ENCODE measurements at regions not wholly inside any gene's neighbourhood (a gene's known extent, or its start where the extent isn't known, plus 50 kb on each side); places are given as distances from the start of the nearest gene placed in this dataset.
"Not testable (repeated sequence)": the region's sequence is repeated elsewhere in the genome, so short reads cannot be mapped to it uniquely, and the experiment has no call there.

DNA sequence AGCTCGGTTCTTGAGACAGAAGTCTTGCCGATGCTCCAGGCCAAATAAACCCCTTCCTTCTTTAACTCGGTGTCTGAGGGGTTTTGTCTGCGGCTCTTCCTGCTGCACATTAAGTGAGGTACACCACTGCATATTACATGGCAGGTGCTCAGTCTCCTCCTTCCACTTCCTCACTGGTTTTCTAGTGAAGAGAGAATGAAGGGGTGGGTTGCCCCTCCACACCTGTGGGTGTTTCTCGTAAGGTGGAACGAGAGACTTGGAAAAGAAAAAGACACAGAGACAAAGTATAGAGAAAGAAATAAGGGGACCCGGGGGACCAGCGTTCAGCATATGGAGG lies 138.0 kb downstream of the OR2B2 start:
- TF ChIP-seq EZH2 (IDR thresholded peaks at IDR 0.05; ENCODE audit: borderline replicate concordance, low read length): not testable (repeated sequence)
- TF ChIP-seq, protein P1, sequence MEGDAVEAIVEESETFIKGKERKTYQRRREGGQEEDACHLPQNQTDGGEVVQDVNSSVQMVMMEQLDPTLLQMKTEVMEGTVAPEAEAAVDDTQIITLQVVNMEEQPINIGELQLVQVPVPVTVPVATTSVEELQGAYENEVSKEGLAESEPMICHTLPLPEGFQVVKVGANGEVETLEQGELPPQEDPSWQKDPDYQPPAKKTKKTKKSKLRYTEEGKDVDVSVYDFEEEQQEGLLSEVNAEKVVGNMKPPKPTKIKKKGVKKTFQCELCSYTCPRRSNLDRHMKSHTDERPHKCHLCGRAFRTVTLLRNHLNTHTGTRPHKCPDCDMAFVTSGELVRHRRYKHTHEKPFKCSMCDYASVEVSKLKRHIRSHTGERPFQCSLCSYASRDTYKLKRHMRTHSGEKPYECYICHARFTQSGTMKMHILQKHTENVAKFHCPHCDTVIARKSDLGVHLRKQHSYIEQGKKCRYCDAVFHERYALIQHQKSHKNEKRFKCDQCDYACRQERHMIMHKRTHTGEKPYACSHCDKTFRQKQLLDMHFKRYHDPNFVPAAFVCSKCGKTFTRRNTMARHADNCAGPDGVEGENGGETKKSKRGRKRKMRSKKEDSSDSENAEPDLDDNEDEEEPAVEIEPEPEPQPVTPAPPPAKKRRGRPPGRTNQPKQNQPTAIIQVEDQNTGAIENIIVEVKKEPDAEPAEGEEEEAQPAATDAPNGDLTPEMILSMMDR (conservative IDR thresholded peaks at IDR 0.05 in 1 of 2, IDR thresholded peaks at IDR 0.05 in 1 of 2; ENCODE audit: extremely low read depth in 1 of 2, insufficient read depth in 1 of 2, low read depth in 1 of 2, low read length in 2 of 2): not testable (repeated sequence)
